ENCODE measurements at regions not wholly inside any gene's neighbourhood (a gene's known extent, or its start where the extent isn't known, plus 50 kb on each side); places are given as distances from the start of the nearest gene placed in this dataset.

DNA sequence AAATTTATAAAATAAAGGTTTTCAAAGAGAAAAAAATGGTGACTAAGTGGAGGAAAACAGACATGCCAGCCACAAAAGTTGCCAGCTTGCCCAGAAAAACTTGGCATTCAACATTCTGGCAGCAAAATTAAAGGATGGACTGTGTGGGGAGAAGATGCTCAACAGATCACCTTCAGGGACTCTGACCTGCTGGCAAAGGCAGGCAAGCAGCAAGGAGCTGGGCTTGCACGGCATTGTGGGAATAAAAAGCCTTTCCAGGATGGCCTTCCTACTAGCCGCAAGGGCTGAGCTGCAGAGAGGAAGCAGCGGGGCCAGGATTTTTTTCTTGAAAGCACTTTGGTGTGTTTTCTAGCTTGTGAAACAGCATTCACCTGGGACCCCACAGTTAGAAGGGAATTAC lies 101.9 kb upstream of the CACNA2D3 start:
- DNase-seq: no peak

GRCh38 chr3:54014067-54014466 lies 108.3 kb upstream of the CACNA2D3 start:
- no peak for DNase-seq

DNA sequence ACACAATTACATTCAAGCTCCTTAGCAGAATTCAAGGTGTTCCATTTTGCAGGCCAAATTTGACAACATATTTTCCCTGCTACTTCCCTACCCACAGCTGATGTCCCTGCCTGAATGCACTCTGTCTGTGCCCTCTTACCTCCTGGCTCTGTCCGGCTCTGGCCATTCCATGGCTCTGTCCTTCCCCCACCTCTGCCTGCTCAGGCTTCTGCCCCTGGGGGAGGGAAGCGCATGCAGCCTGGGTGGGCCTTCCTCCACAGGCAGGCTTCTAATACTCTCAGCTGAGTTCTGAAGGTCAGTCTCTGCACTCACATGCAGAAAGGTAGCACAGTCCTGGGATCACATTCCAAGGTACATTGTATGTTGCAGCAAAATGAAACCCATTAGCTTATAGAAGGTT lies 113.6 kb upstream of the CACNA2D3 start:
- no peak for DNase-seq

DNA sequence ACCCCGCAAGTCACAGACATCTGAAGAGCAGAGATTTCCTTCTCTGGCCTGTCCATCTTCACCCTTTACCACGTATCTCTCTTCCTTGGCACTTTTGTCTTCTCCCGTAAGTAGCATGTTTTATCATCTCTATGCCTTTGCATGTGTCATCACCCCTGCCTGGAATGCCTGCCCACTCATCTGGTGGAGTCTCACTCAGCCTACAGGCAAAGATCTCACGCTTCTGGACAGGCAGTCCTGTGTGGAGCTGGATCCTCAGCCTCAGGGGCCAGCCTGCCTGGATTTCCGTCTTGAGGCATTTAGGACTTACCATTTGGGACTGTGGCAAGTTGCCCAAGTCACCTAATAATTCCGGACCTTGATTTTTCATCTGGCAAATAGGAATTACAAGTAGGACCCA lies 114.3 kb upstream of the CACNA2D3 start:
- no peak for DNase-seq

DNA sequence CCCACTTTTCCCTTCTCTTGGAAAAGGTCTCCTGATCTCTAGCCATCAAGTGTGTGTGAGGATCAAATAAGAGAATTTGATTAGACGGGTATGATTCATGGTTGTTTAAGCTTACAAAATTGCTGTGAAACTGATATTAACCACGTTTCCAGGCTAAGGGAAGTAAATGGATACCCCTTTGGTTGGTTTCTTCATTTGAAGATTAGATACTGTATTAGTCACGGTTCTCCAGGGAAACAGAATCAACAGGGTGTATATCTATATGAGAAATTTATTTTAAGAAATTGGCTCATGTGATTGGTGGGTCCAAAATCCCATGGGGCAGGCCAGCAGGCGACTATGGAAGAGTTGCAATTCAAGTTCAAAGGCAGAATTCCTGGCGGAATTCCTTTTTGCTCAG lies 112.7 kb upstream of the SELENOK start:
- DNase-seq: no peak

- DNase-seq: no peak
Observed at GRCh38 chr3:54003136-54003535, 111.5 kb upstream of the SELENOK start.

DNA sequence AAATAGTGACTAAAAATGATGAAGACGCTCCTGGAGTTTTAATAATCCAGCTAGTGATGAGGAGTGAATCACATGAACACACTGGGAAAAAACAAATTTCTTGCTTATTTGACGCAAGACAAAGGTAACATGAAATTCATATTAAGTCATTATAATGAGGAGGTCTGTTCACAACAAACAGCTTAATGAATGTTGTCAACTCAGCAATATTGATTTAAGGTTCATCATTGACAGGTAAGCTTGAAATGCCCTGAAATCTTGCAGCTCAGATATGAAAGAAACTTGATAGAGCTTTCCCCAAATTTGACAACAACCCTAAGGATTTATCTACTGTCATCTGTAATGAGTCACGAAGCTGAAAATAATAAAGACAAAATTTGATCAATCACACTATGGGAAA lies 108.1 kb upstream of the SELENOK start:
- no peak for DNase-seq

- DNase-seq: no peak
Observed at GRCh38 chr3:53998980-53999379, 107.3 kb upstream of the SELENOK start.

- no peak for DNase-seq
Observed at GRCh38 chr3:53997476-53997875, 105.8 kb upstream of the SELENOK start.

DNA sequence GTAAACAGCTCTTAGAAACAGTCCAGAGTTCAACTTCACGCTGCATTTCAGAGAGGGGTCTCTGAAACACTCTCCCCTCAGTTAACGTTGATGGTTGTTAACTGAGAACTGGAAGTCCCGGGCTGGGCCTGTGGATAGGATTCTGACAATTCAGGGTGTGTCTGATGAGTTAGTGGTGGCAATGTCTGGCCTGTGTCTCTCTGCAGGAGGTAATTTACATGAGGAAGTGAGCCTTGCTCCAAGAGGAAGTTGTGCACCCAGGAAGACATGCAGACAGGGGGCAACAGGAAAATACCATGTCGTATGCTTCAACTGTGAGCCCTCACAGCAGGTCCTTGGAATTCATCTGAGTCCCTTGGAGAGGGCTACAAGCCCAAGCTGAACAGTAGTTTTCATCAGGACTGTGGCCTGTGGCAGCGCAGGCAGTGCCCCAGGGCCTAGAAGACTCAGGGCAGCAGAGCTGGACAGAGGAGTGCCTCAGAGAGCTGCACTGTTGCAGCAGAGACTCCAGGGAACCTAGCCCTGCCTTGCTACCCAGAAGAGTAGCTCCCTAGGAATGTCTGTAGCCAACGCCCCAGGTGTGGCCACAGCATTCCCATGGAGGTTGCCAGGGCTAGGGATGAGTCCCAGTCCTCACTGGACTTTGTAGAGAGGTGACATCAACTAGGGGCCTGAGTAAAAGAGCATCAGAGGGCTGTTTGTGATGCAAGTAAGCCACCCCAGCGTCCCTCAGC lies 104.6 kb upstream of the SELENOK start:
- no peak for DNase-seq

- no peak for DNase-seq
Observed at GRCh38 chr3:53994986-53995603, 103.4 kb upstream of the SELENOK start.

- no peak for DNase-seq
Observed at GRCh38 chr3:53991240-53991639, 99.6 kb upstream of the SELENOK start.

GRCh38 chr3:53989946-53990345 lies 98.3 kb upstream of the SELENOK start:
- peak; percentile 66 for DNase-seq

- DNase-seq: peak; percentile 51
Observed at GRCh38 chr3:53989451-53989850, 97.8 kb upstream of the SELENOK start.

DNA sequence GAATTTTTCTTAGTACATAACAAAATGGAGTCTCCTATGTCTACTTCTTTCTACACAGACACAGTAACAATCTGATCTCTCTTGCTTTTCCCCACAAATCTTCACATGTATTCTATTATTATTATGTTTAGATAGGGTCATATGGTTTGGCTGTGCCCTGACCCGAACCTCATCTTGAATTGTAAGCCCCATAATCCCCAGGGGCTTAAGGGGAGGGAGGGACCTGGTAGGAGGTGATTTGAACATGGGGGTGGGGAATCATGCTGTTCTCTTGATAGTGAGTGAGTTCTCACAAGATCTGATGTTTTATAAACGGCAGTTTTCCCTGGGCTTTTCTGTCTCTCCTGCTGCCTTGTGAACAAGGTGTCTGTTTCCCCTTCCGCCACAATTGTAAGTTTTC lies 86.7 kb upstream of the SELENOK start:
- no peak for DNase-seq

- no peak for DNase-seq
Observed at GRCh38 chr3:53975382-53975781, 83.7 kb upstream of the SELENOK start.

- no peak for DNase-seq
Observed at GRCh38 chr3:53974324-53974723, 82.7 kb upstream of the SELENOK start.

- no peak for DNase-seq
Observed at GRCh38 chr3:53973905-53974304, 82.2 kb upstream of the SELENOK start.

GRCh38 chr3:53970661-53971060 lies 79.0 kb upstream of the SELENOK start:
- peak; percentile 32 for DNase-seq

- no peak for DNase-seq
Observed at GRCh38 chr3:53969086-53969485, 77.4 kb upstream of the SELENOK start.

DNA sequence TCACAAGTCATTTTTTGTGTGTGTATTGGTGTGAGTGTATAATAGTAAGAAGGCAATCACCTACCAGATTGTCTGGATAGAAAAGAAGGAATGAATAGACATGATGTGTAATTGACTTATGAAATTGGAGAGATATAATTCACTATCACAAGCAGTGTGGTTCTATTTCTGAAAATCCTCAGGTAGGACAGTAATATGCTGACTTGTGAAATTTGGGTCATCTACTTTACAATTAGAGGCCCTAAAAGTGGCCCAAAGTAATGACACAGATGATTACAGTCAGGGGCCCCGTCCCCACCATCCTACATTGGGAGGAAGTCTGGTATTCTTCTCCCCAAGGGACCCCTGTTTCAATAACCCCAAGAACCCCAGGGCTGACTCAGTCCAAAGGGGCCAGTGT lies 73.6 kb upstream of the SELENOK start:
- DNase-seq: no peak

- no peak for DNase-seq
Observed at GRCh38 chr3:53957831-53958230, 66.2 kb upstream of the SELENOK start.

DNA sequence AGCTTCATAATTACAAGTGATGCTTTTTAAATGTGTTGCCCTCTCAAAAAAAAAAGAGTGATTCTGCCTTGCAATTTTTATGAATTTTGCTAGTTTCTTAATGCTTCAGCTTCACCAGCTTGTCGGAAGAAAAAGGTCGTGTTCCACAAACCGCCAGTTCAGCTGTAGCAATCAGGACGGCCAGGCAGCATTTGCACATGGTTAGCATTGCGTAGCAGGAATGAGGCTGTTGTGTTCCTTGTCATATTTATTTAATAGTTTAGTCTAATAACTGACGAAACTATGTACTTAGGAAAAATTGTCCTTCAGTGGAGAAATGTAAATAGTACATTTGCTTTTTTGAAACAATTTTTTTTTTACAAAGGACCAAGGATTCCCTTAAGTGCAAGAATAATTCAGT lies 64.9 kb upstream of the SELENOK start:
- no peak for DNase-seq

GRCh38 chr3:53949541-53949940 lies 57.9 kb upstream of the SELENOK start:
- peak; percentile 16 for DNase-seq
